GM23338 (cell line): ENCODE measurements at regions not wholly inside any gene's neighbourhood (a gene's known extent, or its start where the extent isn't known, plus 50 kb on each side); places are given as distances from the start of the nearest gene placed in this dataset.

Source experiments
- ATAC-seq: fragments of 200-7000 bp; cut with Tn5 transposase; 3 replicates; pipeline ENCODE4 v1.9.1; 2020
- DNase-seq: peaks from one replicate; pipeline ENCODE4 v3.0.0-alpha.2; 2015; ENCODE audit warnings: low spot score
- H2AFZ ChIP-seq: fragments of 200-600 bp; sonication (generic); 2 replicates; pipeline ENCODE4 v1.8.0; 2016; ENCODE audit warnings: antibody characterized with exemption, mild to moderate bottlenecking, moderate library complexity
- H3F3A ChIP-seq: fragments of 200-600 bp; sonication (generic); replicated peaks from 2 replicates; pipeline ENCODE4 v1.8.0; 2017; ENCODE audit warnings: antibody characterized with exemption, mixed run types, low read depth
- H3K27ac ChIP-seq: fragments of 200-600 bp; sonication (generic); 2 replicates; pipeline ENCODE4 v1.6.1; 2016; ENCODE audit warnings: low read depth
- H3K27me3 ChIP-seq: fragments of 200-600 bp; sonication (generic); 2 replicates; pipeline ENCODE4 v1.8.0; 2016; ENCODE audit warnings: mild to moderate bottlenecking, mixed run types, moderate library complexity; ENCODE audit not compliant: insufficient read depth
- H3K36me3 ChIP-seq: fragments of 200-600 bp; sonication (generic); 2 replicates; pipeline ENCODE4 v1.8.0; 2016; ENCODE audit warnings: mild to moderate bottlenecking; ENCODE audit not compliant: insufficient read depth
- H3K4me1 ChIP-seq: fragments of 200-600 bp; sonication (generic); 2 replicates; pipeline ENCODE4 v1.8.0; 2016; ENCODE audit warnings: mild to moderate bottlenecking, moderate library complexity; ENCODE audit not compliant: insufficient read depth
- H3K4me2 ChIP-seq: fragments of 200-600 bp; sonication (generic); 2 replicates; pipeline ENCODE4 v1.7.1; 2017; ENCODE audit warnings: mixed run types
- H3K4me3 ChIP-seq: fragments of 200-600 bp; sonication (generic); 2 replicates; pipeline ENCODE4 v1.6.1; 2016; ENCODE audit warnings: mixed run types
- H3K79me2 ChIP-seq: fragments of 200-600 bp; sonication (generic); replicated peaks from 2 replicates; pipeline ENCODE4 v1.8.0; 2017; ENCODE audit warnings: mild to moderate bottlenecking; ENCODE audit not compliant: insufficient read depth
- H3K9me2 ChIP-seq: fragments of 200-600 bp; sonication (generic); 2 replicates; pipeline ENCODE4 v1.8.0; 2017; ENCODE audit not compliant: insufficient read depth
- H4K20me1 ChIP-seq: fragments of 200-600 bp; sonication (generic); replicated peaks from 2 replicates; pipeline ENCODE4 v1.8.0; 2017; ENCODE audit warnings: mild to moderate bottlenecking; ENCODE audit not compliant: insufficient read depth
- H3K27ac Mint-ChIP-seq: 2 replicates; pipeline ENCODE4 v1.8.0; 2020; ENCODE audit warnings: inconsistent platforms, mild to moderate bottlenecking, moderate library complexity, mixed read lengths
- H3K27me3 Mint-ChIP-seq: 3 replicates; pipeline ENCODE4 v1.8.0; 2022; ENCODE audit warnings: low read depth, mild to moderate bottlenecking, moderate library complexity, mixed read lengths, inconsistent platforms; ENCODE audit not compliant: insufficient read depth, poor library complexity
- H3K36me3 Mint-ChIP-seq: 3 replicates; pipeline ENCODE4 v1.8.0; 2021; ENCODE audit warnings: low read depth, mild to moderate bottlenecking, inconsistent platforms, moderate library complexity, mixed read lengths
- H3K4me1 Mint-ChIP-seq: 3 replicates; pipeline ENCODE4 v1.8.0; 2020; ENCODE audit warnings: mild to moderate bottlenecking, inconsistent platforms, mixed read lengths
- H3K4me3 Mint-ChIP-seq: 3 replicates; pipeline ENCODE4 v1.8.0; 2021; ENCODE audit warnings: moderate library complexity, mild to moderate bottlenecking, inconsistent platforms, mixed read lengths
- H3K9me3 Mint-ChIP-seq: 3 replicates; pipeline ENCODE4 v1.8.0; 2020; ENCODE audit warnings: moderate library complexity, mild to moderate bottlenecking, inconsistent platforms, mixed read lengths
- CREB1 ChIP-seq: fragments of 250-450 bp; sonication (Bioruptor Pico); IDR thresholded peaks from 2 replicates; pipeline ENCODE4 v1.5.0; 2020; ENCODE audit warnings: low read depth, mild to moderate bottlenecking, moderate library complexity
- CTCF ChIP-seq, 2 experiments: fragments of 200-600 bp in 1 of 2; sonication (generic) in 1 of 2; conservative IDR thresholded peaks; 2 replicates each; pipeline versions ENCODE4 v1.5.1 to v1.6.1; 2016 to 2017; ENCODE audit warnings: antibody characterized with exemption in 2 of 2, low read depth in 2 of 2, mild to moderate bottlenecking in 2 of 2, moderate library complexity in 1 of 2
- ETS1 ChIP-seq: IDR thresholded peaks from 2 replicates; pipeline ENCODE4 v1.6.1; 2016; ENCODE audit warnings: antibody characterized with exemption
- EZH2 ChIP-seq: fragments of 200-600 bp; sonication (generic); IDR thresholded peaks from one replicate; pipeline ENCODE4 v1.8.0; 2017; ENCODE audit warnings: antibody characterized with exemption, mild to moderate bottlenecking, low read depth; ENCODE audit not compliant: unreplicated experiment
- EZH2phosphoT487 ChIP-seq: fragments of 200-600 bp; sonication (generic); IDR thresholded peaks from one replicate; pipeline ENCODE4 v1.8.1; 2018; ENCODE audit warnings: antibody characterized with exemption; ENCODE audit not compliant: unreplicated experiment
- JUNB ChIP-seq: IDR thresholded peaks from one replicate; pipeline ENCODE4 v1.6.1; 2016; ENCODE audit warnings: antibody characterized with exemption; ENCODE audit not compliant: unreplicated experiment
- NANOG ChIP-seq: IDR thresholded peaks from 2 replicates; pipeline ENCODE4 v1.6.1; 2016; ENCODE audit warnings: antibody characterized with exemption, borderline replicate concordance
- POLR2AphosphoS5 ChIP-seq: IDR thresholded peaks from 2 replicates; pipeline ENCODE4 v1.6.1; 2016; ENCODE audit warnings: antibody characterized with exemption, low read depth
- REST ChIP-seq: IDR thresholded peaks from one replicate; pipeline ENCODE4 v1.6.1; 2018; ENCODE audit warnings: antibody characterized with exemption; ENCODE audit not compliant: unreplicated experiment
- STAT1 ChIP-seq: IDR thresholded peaks from one replicate; pipeline ENCODE4 v1.6.1; 2016; ENCODE audit warnings: antibody characterized with exemption; ENCODE audit not compliant: unreplicated experiment
- ZNF114 ChIP-seq: fragments of 250-450 bp; sonication (Bioruptor Pico); IDR thresholded peaks from 2 replicates; pipeline ENCODE4 v1.5.0; 2020; ENCODE audit warnings: mild to moderate bottlenecking, moderate library complexity
- ZNF331 ChIP-seq: fragments of 250-450 bp; sonication (Bioruptor Pico); IDR thresholded peaks from 2 replicates; pipeline ENCODE4 v1.5.0; 2020; ENCODE audit warnings: low read depth, mild to moderate bottlenecking, moderate library complexity
- ZNF462 ChIP-seq: fragments of 250-450 bp; sonication (Bioruptor Pico); IDR thresholded peaks from 2 replicates; pipeline ENCODE4 v1.5.0; 2020; ENCODE audit warnings: mild to moderate bottlenecking, moderate library complexity

GRCh38 chr6:92634561-92634960 is 784.8 kb downstream of the EPHA7 start:
- ATAC-seq, result no peak
- H3K27me3 ChIP-seq, result no peaks in the 10 kb centered on the region
- H3K4me3 ChIP-seq, result no peak overlapping the region
- no peak overlapping the region for H2AFZ ChIP-seq
- Mint-ChIP-seq H3K27ac (no peak overlapping the region), H3K4me1 (no peaks in the 10 kb centered on the region), H3K27me3 (peaks cover 2% of the 10 kb centered on the region), H3K9me3 (no peaks in the 10 kb centered on the region), H3K36me3 (no peaks in the 10 kb centered on the region), H3K4me3 (no peak overlapping the region)
- no peaks in the 10 kb centered on the region for H3K79me2 ChIP-seq
- no peaks in the 10 kb centered on the region for H4K20me1 ChIP-seq
- TF ChIP-seq CREB1 (CRISPR knock-in tag), result no peak
- no peak for TF ChIP-seq REST
- no peak for TF ChIP-seq ZNF462 (CRISPR knock-in tag)
- no peak for TF ChIP-seq EZH2phosphoT487
- TF ChIP-seq NANOG, result no peak
- no peak for TF ChIP-seq CTCF (conservative IDR thresholded peaks at IDR 0.05; ENCODE audit: low read depth in 2 of 2)
- TF ChIP-seq STAT1, result no peak
- no peak for TF ChIP-seq ZNF114 (CRISPR knock-in tag)
- TF ChIP-seq EZH2, result no peak
- no peak for TF ChIP-seq ZNF331 (CRISPR knock-in tag)
- TF ChIP-seq POLR2AphosphoS5, result no peak
- TF ChIP-seq ETS1, result no peak
- TF ChIP-seq JUNB, result no peak
- H3K27ac ChIP-seq, result no peak overlapping the region
- no peaks in the 10 kb centered on the region for H3K4me1 ChIP-seq
- no peak overlapping the region for H3K4me2 ChIP-seq
- H3F3A ChIP-seq, result no peaks in the 10 kb centered on the region
- no peaks in the 10 kb centered on the region for H3K36me3 ChIP-seq
- no peak for DNase-seq
- H3K9me2 ChIP-seq, result no peaks in the 10 kb centered on the region
